HAP-1 (cell line): ENCODE measurements at regions not wholly inside any gene's neighbourhood (a gene's known extent, or its start where the extent isn't known, plus 50 kb on each side); places are given as distances from the start of the nearest gene placed in this dataset.
"Not testable (repeated sequence)": the region's sequence is repeated elsewhere in the genome, so short reads cannot be mapped to it uniquely, and the experiment has no call there.

ENCODE experiments used
- DNase-seq, 2 experiments: peaks; one replicate each; pipeline ENCODE4 v3.0.0-alpha.2; 2016 to 2020; ENCODE audit warnings: low spot score in 2 of 2
- H3K27me3 ChIP-seq: fragments of 250-450 bp; sonication (Bioruptor Pico); 2 replicates; pipeline ENCODE4 v1.5.1; 2020; ENCODE audit warnings: low read depth, mild to moderate bottlenecking, moderate library complexity
- H3K36me3 ChIP-seq: fragments of 250-450 bp; sonication (Bioruptor Pico); replicated peaks from 2 replicates; pipeline ENCODE4 v1.5.1; 2020; ENCODE audit warnings: mild to moderate bottlenecking
- H3K4me1 ChIP-seq: fragments of 250-450 bp; sonication (Bioruptor Pico); 2 replicates; pipeline ENCODE4 v1.5.1; 2020; ENCODE audit warnings: mild to moderate bottlenecking
- H3K4me3 ChIP-seq: fragments of 250-450 bp; sonication (Bioruptor Pico); 2 replicates; pipeline ENCODE4 v1.5.1; 2020; ENCODE audit warnings: mild to moderate bottlenecking, moderate library complexity
- H3K9me3 ChIP-seq: fragments of 250-450 bp; sonication (Bioruptor Pico); 2 replicates; pipeline ENCODE4 v1.5.1; 2020; ENCODE audit warnings: mild to moderate bottlenecking, moderate library complexity
- in situ Hi-C: fragments of 300-500 bp; cut with MboI; formaldehyde crosslinking; loops from 3 replicates; pipeline ENCODE4 v1.14.3; 2020; ENCODE audit warnings: low sequenced_read_pairs, inconsistent platforms, mixed read lengths

GRCh38 chr2:207229161-207229560 lies 63.4 kb upstream of the KLF7 start:
- DNase-seq, result no peak
- no peak overlapping the region for H3K4me3 ChIP-seq
- H3K9me3 ChIP-seq, result no peaks in the 10 kb centered on the region
- no peaks in the 10 kb centered on the region for H3K27me3 ChIP-seq
- no peaks in the 10 kb centered on the region for H3K4me1 ChIP-seq
- no peaks in the 10 kb centered on the region for H3K36me3 ChIP-seq
- in situ Hi-C loops, result no loop called here

DNA sequence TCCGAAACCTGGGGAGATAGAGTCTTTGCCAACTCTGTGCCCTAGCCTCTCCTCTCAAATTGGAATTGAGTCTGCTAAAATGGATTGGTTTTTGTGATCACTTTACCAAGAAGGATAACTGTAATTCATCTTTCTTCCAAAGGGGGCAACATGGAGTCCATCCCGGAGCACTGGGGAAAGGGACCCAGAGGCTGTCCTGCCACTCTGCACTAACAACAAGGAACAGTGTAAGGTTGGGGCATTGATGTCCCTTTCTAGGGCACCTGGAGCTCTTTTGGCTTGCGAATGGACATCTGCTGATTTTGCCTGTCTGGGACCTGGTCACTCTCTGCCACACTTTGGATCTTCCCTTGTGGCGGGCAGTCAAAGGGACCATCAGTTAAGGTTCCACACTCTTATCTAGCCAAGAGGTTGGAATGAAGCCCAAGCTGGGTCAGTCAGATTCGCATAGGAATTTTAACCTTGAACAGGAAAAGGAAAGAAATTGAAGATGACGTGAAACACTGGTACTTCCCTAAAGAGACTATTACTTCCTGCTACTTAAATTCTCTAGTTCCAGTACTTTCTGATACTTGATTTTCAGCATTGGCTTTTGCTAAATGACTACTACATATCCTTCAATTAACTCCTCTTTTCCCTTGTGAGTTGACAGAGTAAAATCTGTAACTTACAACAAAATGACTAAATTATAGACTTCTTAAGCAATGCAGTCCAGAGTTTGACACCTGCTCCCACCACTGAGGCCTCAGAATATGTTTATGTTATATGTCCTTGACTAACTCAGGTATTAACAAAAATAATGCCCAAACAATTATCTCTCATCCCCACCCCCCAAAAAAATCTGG lies 64.7 kb upstream of the KLF7 start:
- DNase-seq, result peak; percentile 39 to 50
- in situ Hi-C loops, result no loop called here
- Histone ChIP-seq H3K27me3 (no peaks in the 10 kb centered on the region), H3K4me1 (no peaks in the 10 kb centered on the region), H3K9me3 (no peaks in the 10 kb centered on the region), H3K36me3 (no peaks in the 10 kb centered on the region), H3K4me3 (no peak overlapping the region)

GRCh38 chr2:207231106-207231865 lies 65.5 kb upstream of the KLF7 start:
- in situ Hi-C loops, result no loop called here
- DNase-seq, result no peak
- Histone ChIP-seq H3K4me1 (peaks cover 3% of the 10 kb centered on the region; the same call in 1 of the 2 replicates), H3K27me3 (no peaks in the 10 kb centered on the region), H3K36me3 (no peaks in the 10 kb centered on the region), H3K4me3 (no peak overlapping the region), H3K9me3 (no peaks in the 10 kb centered on the region)

GRCh38 chr2:207231967-207232366 lies 66.2 kb upstream of the KLF7 start:
- H3K4me1 ChIP-seq, result peaks cover 8% of the 10 kb centered on the region
- in situ Hi-C loops, result no loop called here
- H3K9me3 ChIP-seq, result no peaks in the 10 kb centered on the region
- H3K36me3 ChIP-seq, result no peaks in the 10 kb centered on the region
- DNase-seq, result no peak
- H3K4me3 ChIP-seq, result no peak overlapping the region
- no peaks in the 10 kb centered on the region for H3K27me3 ChIP-seq

DNA sequence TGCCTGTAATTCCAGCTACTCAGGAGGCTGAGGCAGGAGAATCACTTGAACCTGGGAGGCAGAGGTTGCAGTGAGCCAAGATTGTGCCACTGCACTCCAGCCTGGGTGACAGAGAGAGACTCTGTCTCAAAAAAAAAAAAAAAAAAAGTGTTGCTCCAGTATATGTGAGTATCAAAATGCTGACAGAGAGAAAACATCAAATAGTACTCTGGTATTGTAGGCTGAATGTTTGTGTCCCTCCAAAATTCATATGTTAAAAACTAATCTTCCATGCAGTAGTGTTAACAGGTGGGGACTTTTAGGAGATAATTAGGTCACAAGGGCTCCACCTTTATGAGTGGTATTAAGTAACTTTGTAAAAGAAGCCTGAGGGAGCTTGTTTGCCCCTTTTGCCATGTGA lies 67.4 kb upstream of the KLF7 start:
- H3K27me3 ChIP-seq, in situ Hi-C loops, H3K4me1 ChIP-seq, H3K9me3 ChIP-seq, H3K4me3 ChIP-seq, H3K36me3 ChIP-seq, DNase-seq: not testable (repeated sequence)

DNA sequence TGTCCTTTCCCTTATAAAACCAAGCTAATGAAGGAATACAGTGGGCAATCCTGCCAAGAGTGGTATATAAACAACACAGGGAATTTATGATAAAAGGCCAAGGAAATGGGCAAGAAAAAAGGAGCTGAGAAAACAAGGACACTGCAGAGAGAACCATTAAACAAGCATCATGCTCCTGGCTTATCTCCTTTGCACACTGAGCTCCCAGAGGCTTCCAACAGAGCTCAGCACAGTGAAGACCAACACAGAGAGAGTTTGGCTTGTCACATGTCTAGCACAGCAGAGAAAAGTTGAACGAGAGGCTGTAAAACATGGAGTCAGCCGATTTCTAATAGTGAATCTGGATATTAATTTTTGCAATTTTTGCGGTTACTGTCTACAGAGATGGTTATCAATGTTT lies 68.0 kb upstream of the KLF7 start:
- Histone ChIP-seq H3K9me3 (no peaks in the 10 kb centered on the region), H3K27me3 (no peaks in the 10 kb centered on the region), H3K36me3 (no peaks in the 10 kb centered on the region), H3K4me3 (no peak overlapping the region), H3K4me1 (peaks cover 8% of the 10 kb centered on the region)
- in situ Hi-C loops, result no loop called here
- DNase-seq, result no peak

DNA sequence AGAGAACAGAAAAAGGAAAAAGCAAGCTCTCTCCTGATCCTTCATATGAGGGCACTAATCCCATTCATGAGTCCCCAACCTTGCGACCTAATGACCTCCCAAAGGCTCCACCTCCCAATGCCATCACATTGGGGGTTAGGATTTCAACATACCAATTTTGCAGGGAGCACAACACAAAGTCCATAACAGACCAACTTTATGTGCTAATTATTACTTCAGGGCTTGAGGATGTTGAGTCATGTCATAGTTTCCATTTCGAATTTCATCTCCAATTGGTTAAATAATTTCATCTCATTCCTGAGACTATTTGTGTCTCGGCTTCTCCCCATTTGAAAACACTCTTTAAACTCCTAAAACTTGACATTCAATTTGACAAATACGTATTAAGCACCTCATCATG lies 69.9 kb upstream of the KLF7 start:
- Histone ChIP-seq H3K27me3 (no peaks in the 10 kb centered on the region), H3K4me1 (peaks cover 8% of the 10 kb centered on the region), H3K4me3 (no peak overlapping the region), H3K36me3 (no peaks in the 10 kb centered on the region), H3K9me3 (no peaks in the 10 kb centered on the region)
- no peak for DNase-seq
- in situ Hi-C loops, result no loop called here

GRCh38 chr2:207236156-207236935 lies 70.6 kb upstream of the KLF7 start:
- DNase-seq, result peak; percentile 33 to 70
- in situ Hi-C loops, result no loop called here

DNA sequence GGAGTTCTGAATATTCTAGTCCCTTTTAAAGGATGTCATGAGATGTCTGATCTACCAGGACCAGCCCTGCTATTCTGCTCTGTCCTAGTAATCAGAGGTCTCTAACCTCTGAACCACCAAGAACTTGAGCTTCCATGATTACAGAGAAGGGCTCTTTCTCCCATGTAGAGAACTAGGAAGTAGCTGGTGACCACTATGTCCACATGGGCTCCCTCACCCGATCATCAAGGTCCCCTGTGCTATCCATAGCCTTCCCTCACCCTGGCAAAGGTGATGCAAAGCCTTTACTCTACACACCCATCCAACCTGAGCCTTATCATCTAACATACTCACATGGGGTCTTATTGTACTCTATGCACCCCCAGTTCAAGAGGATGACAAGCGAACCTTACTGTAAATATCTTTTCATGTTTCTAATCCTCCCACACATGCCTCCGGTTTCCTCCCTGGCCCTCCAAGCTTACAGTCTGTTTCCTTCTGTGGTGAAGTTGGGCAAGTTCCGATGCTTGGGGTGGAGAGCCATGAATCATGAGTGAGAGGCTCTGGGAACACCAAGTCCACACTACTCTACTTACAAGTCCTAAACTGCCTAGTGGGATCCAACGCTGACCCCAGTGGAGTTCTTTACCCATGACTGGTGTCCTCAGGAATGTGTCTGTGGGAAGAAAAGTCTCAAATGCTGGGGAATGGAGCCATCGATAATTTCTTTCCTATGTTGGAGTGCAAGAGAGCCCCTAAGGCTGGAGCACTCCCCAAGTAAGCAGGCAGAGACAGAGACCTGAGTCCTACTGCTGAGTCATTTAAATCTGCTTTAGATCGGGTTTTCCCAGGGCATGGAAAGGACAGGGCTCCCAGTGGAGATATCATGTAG lies 73.3 kb upstream of the KLF7 start:
- no peaks in the 10 kb centered on the region for H3K27me3 ChIP-seq
- DNase-seq, result no peak
- H3K36me3 ChIP-seq, result no peaks in the 10 kb centered on the region
- in situ Hi-C loops, result no loop called here
- H3K9me3 ChIP-seq, result no peaks in the 10 kb centered on the region
- H3K4me1 ChIP-seq, result peaks cover 8% of the 10 kb centered on the region
- no peak overlapping the region for H3K4me3 ChIP-seq

More at GRCh38 chr2:207236156-207236935, 70.6 kb upstream of the KLF7 start:
- H3K36me3 ChIP-seq, result no peaks in the 10 kb centered on the region
- peaks cover 8% of the 10 kb centered on the region for H3K4me1 ChIP-seq
- H3K4me3 ChIP-seq, result no peak overlapping the region
- no peaks in the 10 kb centered on the region for H3K27me3 ChIP-seq
- no peaks in the 10 kb centered on the region for H3K9me3 ChIP-seq

DNA sequence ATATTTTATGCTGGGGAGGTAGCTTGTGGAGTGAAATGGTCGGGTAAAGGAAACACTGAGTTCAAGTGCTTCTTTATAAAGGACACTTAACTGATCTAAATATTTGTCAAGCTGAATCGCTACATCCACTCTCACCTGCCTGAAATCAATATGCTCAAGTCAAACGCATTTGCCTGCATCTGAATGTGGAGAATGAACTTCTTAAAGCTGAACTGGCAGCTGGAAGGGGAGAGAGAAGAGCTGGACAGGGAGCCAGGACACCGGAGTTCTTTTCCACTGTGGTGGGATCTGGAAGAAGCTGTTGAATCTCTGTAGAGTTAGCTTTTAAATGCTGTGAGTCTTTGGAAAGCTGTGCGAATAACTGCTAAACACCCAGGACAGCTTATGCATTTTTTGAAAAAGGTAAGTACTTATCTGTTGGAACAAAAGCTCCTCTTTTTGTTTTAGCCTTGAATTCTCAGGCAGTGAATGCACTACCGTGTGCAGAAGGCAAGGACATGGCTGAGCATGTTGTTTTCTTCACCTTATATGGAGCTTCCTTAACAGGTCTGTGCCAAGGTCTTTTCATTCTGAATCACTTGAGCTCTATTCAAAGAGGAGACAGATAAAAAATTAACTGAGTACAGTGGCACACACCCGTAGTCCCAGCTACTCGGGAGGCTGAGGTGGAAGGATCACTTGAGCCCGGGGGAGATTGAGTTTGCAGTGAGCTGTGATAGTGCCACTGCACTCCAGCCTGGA lies 74.2 kb upstream of the KLF7 start:
- Histone ChIP-seq H3K4me1 (peaks cover 8% of the 10 kb centered on the region), H3K27me3 (no peaks in the 10 kb centered on the region), H3K4me3 (no peak overlapping the region), H3K9me3 (no peaks in the 10 kb centered on the region), H3K36me3 (no peaks in the 10 kb centered on the region)
- no peak for DNase-seq
- in situ Hi-C loops, result no loop called here

GRCh38 chr2:207240649-207241048 lies 74.9 kb upstream of the KLF7 start:
- in situ Hi-C loops, result no loop called here
- no peak overlapping the region for H3K4me3 ChIP-seq

GRCh38 chr2:207241198-207241597 lies 75.5 kb upstream of the KLF7 start:
- in situ Hi-C loops, result no loop called here
- no peak for DNase-seq
- Histone ChIP-seq H3K36me3 (no peaks in the 10 kb centered on the region), H3K4me3 (no peak overlapping the region), H3K4me1 (peaks cover 5% of the 10 kb centered on the region), H3K27me3 (no peaks in the 10 kb centered on the region), H3K9me3 (no peaks in the 10 kb centered on the region)

More at GRCh38 chr2:207240649-207241048, 74.9 kb upstream of the KLF7 start:
- DNase-seq, result no peak
- Histone ChIP-seq H3K9me3 (no peaks in the 10 kb centered on the region), H3K4me1 (peaks cover 8% of the 10 kb centered on the region), H3K36me3 (no peaks in the 10 kb centered on the region), H3K27me3 (no peaks in the 10 kb centered on the region)
